GM23338 (cell line): ENCODE measurements at regions not wholly inside any gene's neighbourhood (a gene's known extent, or its start where the extent isn't known, plus 50 kb on each side); places are given as distances from the start of the nearest gene placed in this dataset.

Experiments
- ATAC-seq: fragments of 200-7000 bp; cut with Tn5 transposase; 3 replicates; pipeline ENCODE4 v1.9.1; 2020
- DNase-seq: peaks from one replicate; pipeline ENCODE4 v3.0.0-alpha.2; 2015; ENCODE audit warnings: low spot score
- H2AFZ ChIP-seq: fragments of 200-600 bp; sonication (generic); 2 replicates; pipeline ENCODE4 v1.8.0; 2016; ENCODE audit warnings: antibody characterized with exemption, mild to moderate bottlenecking, moderate library complexity
- H3F3A ChIP-seq: fragments of 200-600 bp; sonication (generic); replicated peaks from 2 replicates; pipeline ENCODE4 v1.8.0; 2017; ENCODE audit warnings: antibody characterized with exemption, mixed run types, low read depth
- H3K27ac ChIP-seq: fragments of 200-600 bp; sonication (generic); 2 replicates; pipeline ENCODE4 v1.6.1; 2016; ENCODE audit warnings: low read depth
- H3K27me3 ChIP-seq: fragments of 200-600 bp; sonication (generic); 2 replicates; pipeline ENCODE4 v1.8.0; 2016; ENCODE audit warnings: mild to moderate bottlenecking, mixed run types, moderate library complexity; ENCODE audit not compliant: insufficient read depth
- H3K36me3 ChIP-seq: fragments of 200-600 bp; sonication (generic); 2 replicates; pipeline ENCODE4 v1.8.0; 2016; ENCODE audit warnings: mild to moderate bottlenecking; ENCODE audit not compliant: insufficient read depth
- H3K4me1 ChIP-seq: fragments of 200-600 bp; sonication (generic); 2 replicates; pipeline ENCODE4 v1.8.0; 2016; ENCODE audit warnings: mild to moderate bottlenecking, moderate library complexity; ENCODE audit not compliant: insufficient read depth
- H3K4me2 ChIP-seq: fragments of 200-600 bp; sonication (generic); 2 replicates; pipeline ENCODE4 v1.7.1; 2017; ENCODE audit warnings: mixed run types
- H3K4me3 ChIP-seq: fragments of 200-600 bp; sonication (generic); 2 replicates; pipeline ENCODE4 v1.6.1; 2016; ENCODE audit warnings: mixed run types
- H3K79me2 ChIP-seq: fragments of 200-600 bp; sonication (generic); replicated peaks from 2 replicates; pipeline ENCODE4 v1.8.0; 2017; ENCODE audit warnings: mild to moderate bottlenecking; ENCODE audit not compliant: insufficient read depth
- H3K9me2 ChIP-seq: fragments of 200-600 bp; sonication (generic); 2 replicates; pipeline ENCODE4 v1.8.0; 2017; ENCODE audit not compliant: insufficient read depth
- H4K20me1 ChIP-seq: fragments of 200-600 bp; sonication (generic); replicated peaks from 2 replicates; pipeline ENCODE4 v1.8.0; 2017; ENCODE audit warnings: mild to moderate bottlenecking; ENCODE audit not compliant: insufficient read depth
- H3K27ac Mint-ChIP-seq: 2 replicates; pipeline ENCODE4 v1.8.0; 2020; ENCODE audit warnings: inconsistent platforms, mild to moderate bottlenecking, moderate library complexity, mixed read lengths
- H3K27me3 Mint-ChIP-seq: 3 replicates; pipeline ENCODE4 v1.8.0; 2022; ENCODE audit warnings: low read depth, mild to moderate bottlenecking, moderate library complexity, mixed read lengths, inconsistent platforms; ENCODE audit not compliant: insufficient read depth, poor library complexity
- H3K36me3 Mint-ChIP-seq: 3 replicates; pipeline ENCODE4 v1.8.0; 2021; ENCODE audit warnings: low read depth, mild to moderate bottlenecking, inconsistent platforms, moderate library complexity, mixed read lengths
- H3K4me1 Mint-ChIP-seq: 3 replicates; pipeline ENCODE4 v1.8.0; 2020; ENCODE audit warnings: mild to moderate bottlenecking, inconsistent platforms, mixed read lengths
- H3K4me3 Mint-ChIP-seq: 3 replicates; pipeline ENCODE4 v1.8.0; 2021; ENCODE audit warnings: moderate library complexity, mild to moderate bottlenecking, inconsistent platforms, mixed read lengths
- H3K9me3 Mint-ChIP-seq: 3 replicates; pipeline ENCODE4 v1.8.0; 2020; ENCODE audit warnings: moderate library complexity, mild to moderate bottlenecking, inconsistent platforms, mixed read lengths
- CREB1 ChIP-seq: fragments of 250-450 bp; sonication (Bioruptor Pico); IDR thresholded peaks from 2 replicates; pipeline ENCODE4 v1.5.0; 2020; ENCODE audit warnings: low read depth, mild to moderate bottlenecking, moderate library complexity
- CTCF ChIP-seq, 2 experiments: fragments of 200-600 bp in 1 of 2; sonication (generic) in 1 of 2; conservative IDR thresholded peaks; 2 replicates each; pipeline versions ENCODE4 v1.5.1 to v1.6.1; 2016 to 2017; ENCODE audit warnings: antibody characterized with exemption in 2 of 2, low read depth in 2 of 2, mild to moderate bottlenecking in 2 of 2, moderate library complexity in 1 of 2
- ETS1 ChIP-seq: IDR thresholded peaks from 2 replicates; pipeline ENCODE4 v1.6.1; 2016; ENCODE audit warnings: antibody characterized with exemption
- EZH2 ChIP-seq: fragments of 200-600 bp; sonication (generic); IDR thresholded peaks from one replicate; pipeline ENCODE4 v1.8.0; 2017; ENCODE audit warnings: antibody characterized with exemption, mild to moderate bottlenecking, low read depth; ENCODE audit not compliant: unreplicated experiment
- EZH2phosphoT487 ChIP-seq: fragments of 200-600 bp; sonication (generic); IDR thresholded peaks from one replicate; pipeline ENCODE4 v1.8.1; 2018; ENCODE audit warnings: antibody characterized with exemption; ENCODE audit not compliant: unreplicated experiment
- JUNB ChIP-seq: IDR thresholded peaks from one replicate; pipeline ENCODE4 v1.6.1; 2016; ENCODE audit warnings: antibody characterized with exemption; ENCODE audit not compliant: unreplicated experiment
- NANOG ChIP-seq: IDR thresholded peaks from 2 replicates; pipeline ENCODE4 v1.6.1; 2016; ENCODE audit warnings: antibody characterized with exemption, borderline replicate concordance
- POLR2AphosphoS5 ChIP-seq: IDR thresholded peaks from 2 replicates; pipeline ENCODE4 v1.6.1; 2016; ENCODE audit warnings: antibody characterized with exemption, low read depth
- REST ChIP-seq: IDR thresholded peaks from one replicate; pipeline ENCODE4 v1.6.1; 2018; ENCODE audit warnings: antibody characterized with exemption; ENCODE audit not compliant: unreplicated experiment
- STAT1 ChIP-seq: IDR thresholded peaks from one replicate; pipeline ENCODE4 v1.6.1; 2016; ENCODE audit warnings: antibody characterized with exemption; ENCODE audit not compliant: unreplicated experiment
- ZNF114 ChIP-seq: fragments of 250-450 bp; sonication (Bioruptor Pico); IDR thresholded peaks from 2 replicates; pipeline ENCODE4 v1.5.0; 2020; ENCODE audit warnings: mild to moderate bottlenecking, moderate library complexity
- ZNF331 ChIP-seq: fragments of 250-450 bp; sonication (Bioruptor Pico); IDR thresholded peaks from 2 replicates; pipeline ENCODE4 v1.5.0; 2020; ENCODE audit warnings: low read depth, mild to moderate bottlenecking, moderate library complexity

- no peak for TF ChIP-seq EZH2
- no peak for TF ChIP-seq ETS1
- no peak for TF ChIP-seq ZNF114 (CRISPR knock-in tag)
- no peak for TF ChIP-seq STAT1
- no peak for TF ChIP-seq ZNF331 (CRISPR knock-in tag)
- TF ChIP-seq JUNB: no peak
- TF ChIP-seq CTCF (conservative IDR thresholded peaks at IDR 0.05; ENCODE audit: low read depth in 2 of 2): no peak
- TF ChIP-seq EZH2phosphoT487: no peak
These were observed 118.4 kb upstream of the CLDN10 start (continued) for GRCh38 chr13:95434111-95434510.

DNA sequence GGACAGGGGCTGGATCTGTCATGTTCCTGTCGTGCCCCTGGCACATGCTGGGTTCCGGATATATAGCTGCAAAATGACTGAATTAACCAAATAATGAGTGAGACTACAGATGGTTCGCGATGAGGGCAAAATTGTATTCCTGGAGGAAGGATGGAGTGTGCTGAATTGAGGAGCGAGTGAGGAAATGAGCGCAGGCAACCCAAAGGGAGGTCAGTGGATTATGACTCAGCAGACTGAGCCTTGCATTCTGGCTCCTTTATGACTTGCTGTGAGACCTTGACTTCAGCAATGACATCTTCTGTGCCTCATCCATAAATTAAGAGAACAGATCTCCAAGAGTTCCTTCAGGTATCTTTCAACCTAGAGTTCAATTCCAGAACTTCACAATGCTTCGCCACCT lies 115.0 kb upstream of the CLDN10 start:
- no peaks in the 10 kb centered on the region for H3K79me2 ChIP-seq
- no peak overlapping the region for H3K4me3 ChIP-seq
- Mint-ChIP-seq H3K27me3 (no peaks in the 10 kb centered on the region), H3K27ac (no peak overlapping the region), H3K36me3 (no peaks in the 10 kb centered on the region), H3K9me3 (no peaks in the 10 kb centered on the region), H3K4me1 (no peaks in the 10 kb centered on the region), H3K4me3 (no peak overlapping the region)
- no peaks in the 10 kb centered on the region for H3K4me1 ChIP-seq
- peak overlapping the region; percentile 80 for H2AFZ ChIP-seq
- DNase-seq (no peak), ATAC-seq (no peak)
- H3K4me2 ChIP-seq: no peak overlapping the region
- H3F3A ChIP-seq: no peaks in the 10 kb centered on the region
- no peaks in the 10 kb centered on the region for H3K36me3 ChIP-seq
- H4K20me1 ChIP-seq: no peaks in the 10 kb centered on the region
- H3K27ac ChIP-seq: no peak overlapping the region
- H3K9me2 ChIP-seq: no peaks in the 10 kb centered on the region
- no peaks in the 10 kb centered on the region for H3K27me3 ChIP-seq
- TF ChIP-seq CTCF (conservative IDR thresholded peaks at IDR 0.05; ENCODE audit: low read depth in 2 of 2) (no peak), CREB1 (CRISPR knock-in tag) (no peak), NANOG (no peak), ETS1 (no peak), EZH2 (no peak), ZNF331 (CRISPR knock-in tag) (no peak), REST (no peak), EZH2phosphoT487 (no peak), POLR2AphosphoS5 (no peak)
